NCI-H446 (cell line): ENCODE measurements at regions not wholly inside any gene's neighbourhood (a gene's known extent, or its start where the extent isn't known, plus 50 kb on each side); places are given as distances from the start of the nearest gene placed in this dataset.
"Not testable (repeated sequence)": the region's sequence is repeated elsewhere in the genome, so short reads cannot be mapped to it uniquely, and the experiment has no call there.

ENCODE experiments used
- DNase-seq, 2 experiments: peaks; one replicate each; lab custom pipeline; 2025; lab: John Stamatoyannopoulos, UW

DNA sequence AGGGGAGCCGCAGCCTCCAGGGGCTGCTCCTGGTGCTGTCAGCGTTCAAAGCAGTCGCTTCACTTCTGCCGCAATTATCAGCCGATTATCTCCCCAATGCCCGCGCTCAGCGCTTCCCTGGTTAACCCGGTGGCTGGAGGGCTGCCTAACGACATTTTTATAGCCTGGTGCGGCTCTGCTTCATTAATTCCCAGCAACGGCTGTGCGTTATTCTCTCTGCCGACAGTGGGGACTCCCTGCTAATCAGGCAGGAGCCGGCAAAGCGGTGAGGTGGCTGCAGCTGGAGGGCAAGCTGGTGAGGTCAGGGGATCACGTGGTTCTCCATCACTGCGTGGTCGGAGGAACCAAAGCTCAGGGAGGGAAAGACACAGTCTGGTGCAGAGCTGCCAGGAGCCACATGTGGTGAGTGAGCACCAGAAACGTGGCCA, 62.9 kb downstream of the GLRX5 start:
- DNase-seq = no peak

DNA sequence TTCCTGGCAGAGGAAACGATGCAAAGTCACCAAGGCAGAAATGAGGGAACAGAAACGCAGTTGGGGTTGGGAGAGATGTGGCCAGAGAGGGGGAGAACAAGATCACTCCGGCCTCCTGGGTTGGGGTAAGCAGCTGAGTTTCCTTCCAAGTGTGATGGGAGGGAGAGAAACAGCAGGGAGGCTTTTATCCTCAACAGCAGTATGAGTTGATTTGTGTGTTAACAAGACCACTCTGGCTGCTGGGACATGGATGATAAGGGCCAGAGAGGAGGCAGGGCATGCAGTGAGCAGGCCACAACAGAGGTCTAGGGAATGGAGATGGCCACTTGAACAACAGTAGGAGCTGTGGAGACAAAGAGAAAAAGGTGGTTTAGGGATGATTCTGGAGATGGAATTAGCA, 66.8 kb downstream of the GLRX5 start:
- no peak for DNase-seq

DNA sequence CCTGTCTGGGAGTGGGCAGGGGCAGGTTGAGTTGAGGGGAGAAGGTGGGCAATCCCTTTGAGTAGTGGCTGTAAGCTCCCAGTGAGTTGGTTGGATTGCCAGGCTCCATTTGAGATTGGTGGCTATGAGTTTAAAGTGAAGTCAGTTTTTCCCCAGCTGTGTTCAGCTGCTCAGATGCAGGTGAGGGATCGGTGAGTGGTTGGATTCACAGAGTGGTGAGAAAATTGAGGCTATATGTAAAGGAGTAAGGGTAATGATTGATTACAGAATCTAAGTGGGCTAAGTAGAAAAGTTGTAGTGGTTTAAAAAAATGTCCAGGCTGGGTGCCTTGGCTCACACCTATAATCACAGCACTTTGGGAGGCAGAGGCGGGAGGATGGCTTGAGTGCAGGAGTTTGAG, 68.6 kb downstream of the GLRX5 start:
- DNase-seq = no peak

DNA sequence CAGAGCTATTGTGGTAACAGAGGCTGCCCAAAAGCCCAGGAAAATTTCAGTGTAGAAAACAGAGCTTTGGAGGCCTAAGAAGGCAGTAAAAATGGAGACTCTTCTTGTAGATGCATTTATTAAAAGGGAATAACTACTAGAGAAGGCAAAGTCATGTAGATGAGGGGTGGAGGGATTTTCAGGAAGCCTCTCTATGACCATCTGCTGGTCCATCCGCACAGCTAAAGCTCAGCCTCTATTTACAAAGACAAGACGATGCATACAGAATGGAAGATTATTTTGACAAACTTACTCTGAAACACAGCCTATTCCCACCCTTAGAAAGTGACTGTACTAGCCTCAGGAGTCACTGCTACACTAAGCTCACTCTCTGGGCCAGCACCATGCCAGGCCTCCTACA, 71.4 kb downstream of the GLRX5 start:
- DNase-seq = no peak

DNA sequence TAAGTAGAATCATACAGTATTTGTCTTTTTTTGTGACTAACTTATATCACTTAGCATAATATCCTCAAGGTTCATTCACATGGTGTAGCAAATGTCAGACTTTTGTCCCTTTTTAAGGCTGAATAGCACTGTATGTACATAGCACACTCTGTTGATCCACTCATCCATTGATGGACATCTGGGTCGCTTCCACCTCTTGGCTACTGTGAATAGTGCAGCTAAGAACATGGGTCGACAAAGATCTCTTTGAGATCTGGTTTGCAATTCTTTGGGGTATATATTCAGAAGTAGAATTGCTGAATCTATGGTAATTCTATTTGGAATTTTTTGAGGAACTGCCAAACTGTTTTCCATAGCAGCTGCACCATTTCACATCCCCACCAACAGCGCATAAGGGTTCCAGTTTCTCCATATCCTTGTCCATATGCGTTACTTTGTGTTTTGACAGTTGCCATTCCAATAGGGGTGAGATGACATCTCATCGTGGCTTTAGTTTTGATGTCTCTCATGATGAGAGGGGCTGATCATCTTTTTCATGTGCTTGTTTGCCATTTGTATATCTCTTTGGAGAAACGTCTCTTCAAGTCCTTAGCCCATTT, 73.9 kb downstream of the GLRX5 start:
- no peak for DNase-seq

DNA sequence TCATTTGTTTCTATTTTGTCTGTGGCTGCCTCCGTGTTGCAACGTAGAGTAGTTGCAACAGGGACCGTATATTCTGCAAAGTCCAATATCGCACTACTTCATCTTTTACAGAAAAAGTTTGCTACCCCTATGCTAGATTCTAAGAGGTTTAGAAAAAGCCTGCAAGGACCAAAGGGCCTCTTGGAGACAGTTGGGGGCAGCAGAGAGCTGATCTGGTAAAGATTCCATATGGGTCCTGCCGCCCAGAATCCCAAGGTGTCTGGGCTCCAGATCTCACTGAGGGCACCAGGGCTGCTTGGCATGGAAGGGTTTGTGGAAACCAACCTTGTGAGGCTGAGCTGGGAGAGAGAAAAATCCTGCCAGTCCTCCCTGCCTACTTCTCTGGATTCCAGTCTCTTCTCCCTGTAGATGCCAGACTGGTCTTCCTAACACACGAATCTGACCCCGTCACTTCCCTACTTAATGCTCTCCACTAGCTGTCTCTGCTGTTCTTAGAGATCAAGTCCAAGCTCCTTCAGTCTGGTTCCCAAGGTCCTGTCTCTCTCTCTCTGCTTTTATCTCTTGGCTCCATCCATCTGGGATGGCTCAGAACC, 74.6 kb downstream of the GLRX5 start:
- peak; percentile 8 to 53 for DNase-seq

DNA sequence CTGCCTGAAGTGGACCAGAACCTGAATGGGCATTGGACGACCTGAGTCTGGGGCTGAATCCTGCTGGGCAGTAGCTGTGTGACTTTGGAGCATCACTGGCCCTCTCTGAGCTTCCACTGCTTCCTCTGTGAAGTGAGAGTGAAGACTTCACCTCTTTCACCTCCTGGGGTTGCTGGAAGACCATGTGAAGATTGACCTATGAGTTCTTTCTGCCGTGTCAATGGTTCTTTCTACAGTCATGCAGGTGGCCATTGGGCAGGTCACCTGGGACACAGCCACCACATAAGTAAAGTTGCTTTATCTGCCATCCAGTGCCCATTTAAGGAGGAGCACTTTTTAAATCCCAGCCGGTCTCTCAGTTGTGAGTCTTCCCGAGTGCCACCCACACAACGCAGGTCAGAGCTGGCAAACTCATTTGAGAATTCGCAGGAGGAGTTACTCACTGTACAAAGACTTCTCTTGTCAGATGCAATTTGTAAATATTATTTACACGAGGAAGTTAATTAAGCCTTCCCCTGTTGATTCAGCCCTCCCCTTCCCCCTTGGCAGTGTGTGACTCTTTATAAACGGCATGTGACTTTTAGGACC, 74.8 kb upstream of the TCL1B start:
- no peak for DNase-seq

DNA sequence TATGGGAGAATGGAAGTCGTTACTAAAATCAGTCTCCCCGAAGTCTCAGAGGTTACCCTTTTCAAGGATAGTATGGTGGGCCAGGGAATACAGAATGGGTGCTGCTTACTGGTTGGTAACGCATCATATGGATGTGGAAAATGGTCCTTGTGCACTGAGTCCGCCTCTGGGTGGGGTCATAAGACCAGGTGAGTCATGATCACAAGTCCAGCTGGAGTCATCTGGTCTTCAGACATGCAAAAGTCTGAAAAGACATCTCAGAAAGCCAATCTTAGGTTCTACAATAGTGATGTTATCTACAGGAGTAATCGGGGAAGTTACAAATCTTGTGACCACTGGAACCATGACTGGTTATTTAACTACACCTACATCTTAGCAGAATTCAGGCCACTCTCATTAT, 71.9 kb upstream of the TCL1B start:
- no peak for DNase-seq

DNA sequence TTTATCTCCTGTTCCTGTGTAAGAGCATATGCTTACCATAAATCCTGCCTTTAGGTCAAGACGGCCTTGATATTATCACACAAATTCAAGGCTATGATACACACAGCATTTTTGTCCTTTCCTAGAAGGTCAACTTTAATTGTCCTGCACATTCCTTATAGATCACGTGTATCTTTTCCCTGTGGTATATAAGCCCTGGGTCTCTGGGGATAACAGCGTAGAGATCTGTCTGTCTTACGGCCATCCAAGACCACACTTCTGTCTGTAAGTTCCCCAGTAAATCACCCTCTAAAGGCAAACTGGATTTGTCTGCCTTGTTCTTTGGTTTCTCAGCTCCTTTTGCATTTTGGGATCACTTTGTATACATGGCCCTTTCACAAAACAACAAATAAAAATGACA, 69.5 kb upstream of the TCL1B start:
- no peak for DNase-seq

DNA sequence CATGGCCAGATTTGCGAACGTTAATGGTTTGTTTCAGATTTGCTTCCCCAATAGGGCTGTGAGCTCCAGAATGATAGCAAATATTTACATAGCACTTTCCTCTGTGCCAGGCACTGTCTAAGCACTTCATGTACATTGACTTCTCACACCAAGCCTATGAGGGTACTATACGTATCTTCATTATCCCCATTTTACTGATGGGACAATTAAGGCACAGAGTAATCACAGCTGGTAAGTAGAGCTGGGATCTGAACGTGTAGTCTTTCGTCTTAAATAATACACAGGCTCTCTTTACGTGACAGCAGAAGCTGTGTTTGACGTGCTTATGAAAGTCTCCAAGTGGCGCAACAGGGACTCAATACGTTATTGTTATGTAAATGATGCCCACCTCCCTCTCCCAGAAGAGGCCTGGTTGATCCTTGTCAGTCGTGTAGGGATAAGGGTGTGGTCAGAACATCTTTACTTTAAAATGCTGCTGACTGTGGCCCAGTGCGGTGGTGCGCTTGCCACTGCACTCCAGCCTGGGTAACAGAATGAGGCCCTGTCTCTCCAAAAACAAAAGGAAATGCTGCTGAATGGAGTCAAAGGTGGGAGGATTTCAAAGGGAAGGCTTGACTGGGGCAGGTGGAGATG, 66.3 kb upstream of the TCL1B start:
- DNase-seq = no peak

DNA sequence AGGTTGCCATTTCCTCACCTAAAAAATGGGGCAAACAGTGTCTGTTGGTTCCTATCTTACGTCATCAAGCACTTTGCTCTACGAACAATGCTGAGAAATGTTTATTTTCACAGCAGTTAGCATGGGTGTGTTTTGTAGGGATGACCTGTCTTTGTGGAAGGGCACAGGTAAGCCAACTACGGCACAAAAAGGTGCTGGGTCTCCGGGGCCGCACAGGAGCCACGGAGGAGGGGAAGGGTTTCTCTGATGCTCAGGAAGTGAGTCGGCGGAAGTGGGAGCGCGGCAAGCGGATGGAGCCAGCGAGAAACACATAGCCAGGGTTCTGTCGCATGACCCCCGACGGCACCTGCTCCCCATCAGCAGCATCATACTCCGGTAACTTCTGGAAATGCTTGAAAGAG, 65.6 kb upstream of the TCL1B start:
- no peak for DNase-seq

DNA sequence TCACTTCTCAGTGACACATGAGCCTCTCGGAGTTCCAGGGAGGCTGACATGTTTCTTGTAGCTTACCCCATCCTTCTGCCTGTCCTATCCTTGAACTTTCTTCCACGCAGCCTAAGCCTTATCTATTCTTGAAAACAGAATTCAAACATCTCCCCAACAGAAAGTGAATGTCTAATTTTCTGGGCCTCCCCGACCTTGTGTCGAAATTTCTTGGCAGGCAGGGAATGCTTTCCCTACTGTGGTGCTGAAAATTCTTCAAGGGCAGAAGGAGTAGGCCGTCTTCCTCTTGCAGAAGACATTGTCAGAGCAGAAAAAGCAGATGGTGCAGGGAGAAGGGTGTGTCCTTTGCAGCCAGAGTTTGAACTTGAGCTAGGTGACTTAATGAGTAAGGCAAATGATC, 63.0 kb upstream of the TCL1B start:
- DNase-seq = no peak

DNA sequence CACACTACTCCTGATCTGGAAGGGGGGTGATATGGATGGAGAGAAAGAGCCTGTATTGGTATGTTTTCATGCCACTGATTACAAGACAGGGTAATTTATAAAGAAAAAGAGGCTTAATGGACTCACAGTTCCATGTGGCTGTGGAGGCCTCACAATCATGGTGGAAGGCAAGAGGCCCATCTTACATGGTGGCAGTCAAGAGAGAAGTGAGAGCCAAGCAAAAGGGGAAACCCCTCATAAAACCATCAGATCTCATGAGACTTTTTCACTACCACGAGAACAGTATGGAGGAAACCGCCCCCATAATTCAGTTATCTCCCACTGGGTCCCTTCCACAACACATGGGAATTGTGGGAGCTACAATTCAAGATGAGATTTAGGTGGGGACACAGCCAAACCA, 60.5 kb upstream of the TCL1B start:
- not testable (repeated sequence) for DNase-seq

DNA sequence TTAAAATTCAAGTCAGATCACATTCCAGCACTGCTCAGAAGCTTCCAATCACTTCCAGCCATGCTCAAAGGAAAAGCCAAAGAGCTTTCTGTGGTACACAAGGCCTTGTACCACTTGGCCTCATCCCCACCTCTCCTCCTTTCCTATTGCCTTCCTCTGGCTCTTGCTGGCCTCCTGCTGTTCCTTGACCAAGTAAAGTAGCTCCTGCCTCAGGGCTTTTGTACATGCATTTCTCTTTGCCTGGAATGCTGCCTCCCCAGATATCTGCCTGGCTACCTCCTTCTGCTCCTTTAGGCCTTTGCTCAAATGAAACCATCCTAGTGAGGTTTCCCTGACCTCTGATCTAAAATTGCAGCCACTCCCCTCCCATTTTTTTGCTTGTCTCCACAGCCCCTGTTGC, 51.2 kb upstream of the TCL1B start:
- no peak for DNase-seq
